Thyroid gland (tissue), 4 donors: ENCODE measurements at regions not wholly inside any gene's neighbourhood (a gene's known extent, or its start where the extent isn't known, plus 50 kb on each side); places are given as distances from the start of the nearest gene placed in this dataset.

Experiments used
- DNase-seq, 2 donors: peaks; one replicate each; pipeline ENCODE4 v3.0.0-alpha.2; 2019
- H3K27ac ChIP-seq, 3 donors: fragments of 200-600 bp; sonication (generic); 1 replicate in 2 of 3; 2 replicates in 1 of 3; pipeline ENCODE4 v1.5.1; 2016 to 2019; ENCODE audit warnings: mild to moderate bottlenecking in 1 of 3, moderate library complexity in 1 of 3
- H3K27me3 ChIP-seq: fragments of 200-600 bp; sonication (generic); one replicate; pipeline ENCODE4 v1.5.1; 2019
- H3K36me3 ChIP-seq, 2 donors: fragments of 200-600 bp; sonication (generic); one replicate each; pipeline ENCODE4 v1.5.1; 2016 to 2019
- H3K4me1 ChIP-seq, 2 donors: fragments of 200-600 bp; sonication (generic); one replicate each; pipeline ENCODE4 v1.5.1; 2017 to 2019
- H3K4me3 ChIP-seq, 3 donors: fragments of 200-600 bp; sonication (generic); replicated peaks in 1 of 3; 1 replicate in 2 of 3; 2 replicates in 1 of 3; pipeline ENCODE4 v1.5.1; 2016; ENCODE audit warnings: mild to moderate bottlenecking in 1 of 3
- H3K9me3 ChIP-seq: fragments of 200-600 bp; sonication (generic); one replicate; pipeline ENCODE4 v1.5.1; 2017
- CTCF ChIP-seq, 6 experiments: fragments of 200-600 bp in 3 of 6; fragments of 450-650 bp in 3 of 6; sonication (generic) in 3 of 6; IDR thresholded peaks; one replicate each; pipeline ENCODE4 v1.5.1; 2016 to 2019; ENCODE audit warnings: antibody characterized with exemption in 6 of 6, mild to moderate bottlenecking in 2 of 6, inconsistent platforms in 1 of 6, moderate library complexity in 1 of 6
- POLR2A ChIP-seq, 2 donors: fragments of 450-650 bp; IDR thresholded peaks; one replicate each; pipeline ENCODE4 v1.6.1; 2017; ENCODE audit warnings: antibody characterized with exemption in 2 of 2, mild to moderate bottlenecking in 2 of 2, moderate library complexity in 1 of 2
- WGBS, 2 donors: methylation state at CpG; one replicate each; pipeline ENCODE4 v1.1.5; 2017; 5-methylcytosine and 5-hydroxymethylcytosine counted together
- intact Hi-C: fragments of 100-400 bp; cut with DNase I; formaldehyde crosslinking; loops from one replicate; pipeline ENCODE4 v1.15.1; 2023

- no peak for TF ChIP-seq POLR2A (IDR thresholded peaks at IDR 0.05)
- no peak for TF ChIP-seq CTCF (IDR thresholded peaks at IDR 0.05)
- intact Hi-C loops, result no loop called here
- WGBS, 2 donors, result 91 to 96% methylated on average over 2 of the region's 2 CpGs
These were observed 122.0 kb downstream of the GAS1 start for GRCh38 chr9:86825299-86825698.

GRCh38 chr9:86822006-86822801 lies 125.1 kb downstream of the GAS1 start:
- no peak overlapping the region for H3K27ac ChIP-seq

More at GRCh38 chr9:86825299-86825698, 122.0 kb downstream of the GAS1 start:
- Histone ChIP-seq H3K36me3 (no peaks in the 10 kb centered on the region), H3K9me3 (no peaks in the 10 kb centered on the region), H3K27ac (no peak overlapping the region), H3K4me1 (no peaks in the 10 kb centered on the region), H3K27me3 (no peaks in the 10 kb centered on the region), H3K4me3 (no peak overlapping the region)
- DNase-seq, result no peak

GRCh38 chr9:86821006-86821845 lies 126.1 kb downstream of the GAS1 start:
- no peak for DNase-seq
- H3K9me3 ChIP-seq, result no peaks in the 10 kb centered on the region
- no peaks in the 10 kb centered on the region for H3K36me3 ChIP-seq
- WGBS, 2 donors, result 68 to 75% methylated on average over 8 of the region's 8 CpGs
- no peak overlapping the region for H3K4me3 ChIP-seq
- intact Hi-C loops, result no loop called here
- TF ChIP-seq CTCF (IDR thresholded peaks at IDR 0.05) (no peak), POLR2A (IDR thresholded peaks at IDR 0.05) (no peak)
- H3K27me3 ChIP-seq, result no peaks in the 10 kb centered on the region
- no peaks in the 10 kb centered on the region for H3K4me1 ChIP-seq
- no peak overlapping the region for H3K27ac ChIP-seq

More at GRCh38 chr9:86822006-86822801, 125.1 kb downstream of the GAS1 start:
- H3K4me3 ChIP-seq, result no peak overlapping the region
- H3K27me3 ChIP-seq, result no peaks in the 10 kb centered on the region
- H3K36me3 ChIP-seq, result no peaks in the 10 kb centered on the region
- DNase-seq, result no peak
- intact Hi-C loops, result no loop called here
- H3K4me1 ChIP-seq, result no peaks in the 10 kb centered on the region
- 46 to 58% methylated on average over 6 of the region's 6 CpGs for WGBS, 2 donors
- TF ChIP-seq CTCF (IDR thresholded peaks at IDR 0.05) (no peak), POLR2A (IDR thresholded peaks at IDR 0.05) (no peak)
- H3K9me3 ChIP-seq, result no peaks in the 10 kb centered on the region

- intact Hi-C loops, result no loop called here
These were observed 127.8 kb downstream of the GAS1 start for GRCh38 chr9:86819552-86819951.

More at GRCh38 chr9:86819552-86819951, 127.8 kb downstream of the GAS1 start:
- H3K4me1 ChIP-seq, result no peaks in the 10 kb centered on the region
- H3K27ac ChIP-seq, result no peak overlapping the region
- no peaks in the 10 kb centered on the region for H3K9me3 ChIP-seq
- H3K4me3 ChIP-seq, result no peak overlapping the region
- WGBS, 2 donors, result 80 to 84% methylated on average over 1 of the region's 1 CpG
- TF ChIP-seq POLR2A (IDR thresholded peaks at IDR 0.05) (no peak), CTCF (IDR thresholded peaks at IDR 0.05) (no peak)
- DNase-seq, result no peak
- H3K36me3 ChIP-seq, result no peaks in the 10 kb centered on the region
- H3K27me3 ChIP-seq, result no peaks in the 10 kb centered on the region
